ENCODE measurements at regions not wholly inside any gene's neighbourhood (a gene's known extent, or its start where the extent isn't known, plus 50 kb on each side); places are given as distances from the start of the nearest gene placed in this dataset.

DNA sequence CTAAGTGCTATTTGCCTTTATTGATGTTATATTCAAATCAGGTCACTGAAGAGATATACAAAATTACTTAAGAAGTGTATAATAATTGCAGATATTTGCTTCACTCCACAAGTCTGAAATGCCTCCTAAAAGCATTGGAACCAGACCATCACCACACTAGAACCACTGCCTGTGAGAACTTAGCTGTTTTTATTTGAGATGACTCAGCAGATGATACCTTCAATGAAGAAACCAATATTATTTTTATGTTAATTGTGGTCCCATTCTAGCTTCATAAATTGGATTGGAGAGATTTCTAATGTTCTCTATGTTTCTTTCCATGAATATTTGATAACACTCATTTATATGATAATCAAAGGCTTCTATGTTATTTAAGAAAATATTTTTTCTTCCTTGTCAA, 740.6 kb downstream of the KCNT2 start:
- TF ChIP-seq GATA2 (IDR thresholded peaks at IDR 0.05; ENCODE audit: low read depth, low read length): no peak
- no peak for TF ChIP-seq GATA3 (IDR thresholded peaks at IDR 0.05; ENCODE audit: low read depth, low read length)
